Activated naive CD8-positive, alpha-beta T cell treated with anti-CD3 and anti-CD28 coated beads, Interleukin-2, amount 50 U/mL, for 24 hours (primary cell): ENCODE measurements at regions not wholly inside any gene's neighbourhood (a gene's known extent, or its start where the extent isn't known, plus 50 kb on each side); places are given as distances from the start of the nearest gene placed in this dataset.

Source experiments
- ATAC-seq: fragments of 150-1000 bp; cut with Tn5 transposase; one replicate; pipeline ENCODE4 v1.10.0; 2021
- DNase-seq: peaks from one replicate; pipeline ENCODE4 v3.0.0; 2021
- H3K27ac Mint-ChIP-seq: one replicate; pipeline ENCODE4 v1.8.0; 2021; ENCODE audit warnings: mild to moderate bottlenecking, mixed read lengths
- H3K27me3 Mint-ChIP-seq: one replicate; pipeline ENCODE4 v1.8.0; 2021; ENCODE audit warnings: mixed read lengths
- H3K36me3 Mint-ChIP-seq: one replicate; pipeline ENCODE4 v1.8.0; 2021; ENCODE audit warnings: low read depth, mixed read lengths
- H3K4me1 Mint-ChIP-seq: one replicate; pipeline ENCODE4 v1.8.0; 2021; ENCODE audit warnings: mixed read lengths
- H3K4me3 Mint-ChIP-seq: one replicate; pipeline ENCODE4 v1.8.0; 2021; ENCODE audit warnings: mild to moderate bottlenecking, moderate library complexity, mixed read lengths
- H3K9me3 Mint-ChIP-seq: one replicate; pipeline ENCODE4 v1.8.0; 2021; ENCODE audit warnings: mixed read lengths

DNA sequence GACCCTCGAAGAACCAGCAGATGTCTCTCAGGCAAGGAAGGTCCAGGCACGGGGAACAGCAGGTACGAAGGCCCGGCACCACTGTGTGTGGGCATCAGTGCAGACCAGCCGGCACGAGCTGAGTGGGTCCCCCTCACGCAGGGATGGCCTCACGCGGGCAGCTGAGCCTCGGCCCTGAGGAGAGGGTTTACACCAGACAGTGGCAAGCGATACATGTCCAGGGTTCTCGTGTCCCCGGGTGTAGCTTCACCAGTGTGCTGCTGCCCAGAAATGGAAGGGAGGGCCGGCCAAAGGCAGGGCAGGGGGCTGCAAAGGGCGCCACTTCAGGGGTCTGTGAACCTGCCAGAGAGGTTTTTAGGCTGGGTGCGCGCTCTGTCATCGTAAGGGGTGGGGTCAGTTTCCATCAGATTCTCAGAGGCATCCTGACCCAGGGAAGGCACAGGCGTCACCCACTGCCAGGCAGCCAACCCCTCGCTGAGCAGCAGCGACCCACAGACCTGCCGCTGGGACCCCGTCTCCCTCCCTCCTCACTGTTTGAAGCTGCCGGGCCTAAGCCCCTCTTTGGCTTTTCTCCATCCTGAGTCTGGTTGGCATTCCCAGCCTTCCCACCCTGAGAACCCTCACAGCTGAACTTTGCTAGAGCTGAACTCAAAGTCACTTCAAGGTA is 107.0 kb downstream of the CPZ start:
- H3K4me3 Mint-ChIP-seq, result no peak overlapping the region
- ATAC-seq (no peak), DNase-seq (no peak)
- no peaks in the 10 kb centered on the region for H3K9me3 Mint-ChIP-seq
- H3K27ac Mint-ChIP-seq, result no peak overlapping the region
- peaks cover 6% of the 10 kb centered on the region for H3K27me3 Mint-ChIP-seq
- no peaks in the 10 kb centered on the region for H3K4me1 Mint-ChIP-seq
- no peaks in the 10 kb centered on the region for H3K36me3 Mint-ChIP-seq

DNA sequence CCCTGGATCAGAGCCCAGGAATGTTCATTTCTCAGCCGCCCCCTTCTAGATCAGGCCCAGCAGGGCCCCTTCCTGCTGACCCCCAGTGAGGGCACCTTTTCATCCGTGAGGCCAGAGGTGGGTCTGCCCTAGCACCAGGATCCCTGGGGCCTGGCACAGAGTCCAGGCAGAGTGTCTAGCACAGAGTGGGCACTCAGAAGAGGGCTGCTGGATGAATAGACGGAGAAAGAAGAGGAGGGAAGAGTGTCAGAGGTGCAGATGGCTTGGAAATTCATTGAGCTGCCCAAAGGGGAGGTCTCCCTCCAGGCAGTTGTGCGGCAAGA is 106.5 kb downstream of the CPZ start:
- DNase-seq (no peak), ATAC-seq (no peak)
- Mint-ChIP-seq H3K27ac (no peak overlapping the region), H3K27me3 (peaks cover 3% of the 10 kb centered on the region), H3K36me3 (no peaks in the 10 kb centered on the region), H3K4me3 (no peak overlapping the region), H3K9me3 (no peaks in the 10 kb centered on the region), H3K4me1 (no peaks in the 10 kb centered on the region)

DNA sequence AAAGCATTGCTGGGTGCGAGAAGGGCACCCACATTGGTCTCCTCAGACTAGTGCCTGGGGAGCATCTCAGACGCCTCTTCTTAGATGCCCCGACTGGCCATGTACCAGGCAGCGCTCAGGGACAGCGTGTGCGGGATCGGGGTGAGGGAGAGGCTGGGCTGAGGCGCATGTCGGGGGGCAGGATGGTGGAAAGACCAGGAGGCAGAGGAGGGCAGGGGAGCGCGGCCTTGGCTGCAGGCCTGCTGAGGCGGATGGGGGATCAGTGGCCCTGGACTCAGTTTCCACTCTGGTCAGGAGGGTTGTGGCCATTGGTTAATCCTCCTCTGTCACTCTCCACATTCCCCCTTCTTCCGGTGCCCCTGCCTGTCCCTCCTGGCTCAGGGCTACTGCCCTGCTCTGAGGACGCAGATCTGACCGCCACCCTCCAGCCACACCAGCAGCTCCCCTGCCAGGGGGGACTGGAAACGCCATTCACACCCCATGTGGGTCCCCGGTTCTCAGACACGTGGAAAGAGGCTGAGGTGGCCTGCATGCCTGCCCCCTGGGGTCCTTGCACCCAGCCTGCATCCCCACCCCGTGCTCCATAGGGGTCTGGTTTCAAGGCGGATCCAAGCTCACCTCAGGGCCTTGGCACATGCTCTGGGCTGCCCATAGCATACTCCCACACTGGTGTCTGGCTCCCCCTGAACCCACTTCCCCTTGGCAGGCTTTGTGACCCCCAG is 105.9 kb downstream of the CPZ start:
- no peak overlapping the region for H3K27ac Mint-ChIP-seq
- DNase-seq, result no peak
- no peaks in the 10 kb centered on the region for H3K36me3 Mint-ChIP-seq
- H3K4me3 Mint-ChIP-seq, result no peak overlapping the region
- no peaks in the 10 kb centered on the region for H3K9me3 Mint-ChIP-seq
- no peak for ATAC-seq
- peaks cover 3% of the 10 kb centered on the region for H3K27me3 Mint-ChIP-seq
- no peaks in the 10 kb centered on the region for H3K4me1 Mint-ChIP-seq

DNA sequence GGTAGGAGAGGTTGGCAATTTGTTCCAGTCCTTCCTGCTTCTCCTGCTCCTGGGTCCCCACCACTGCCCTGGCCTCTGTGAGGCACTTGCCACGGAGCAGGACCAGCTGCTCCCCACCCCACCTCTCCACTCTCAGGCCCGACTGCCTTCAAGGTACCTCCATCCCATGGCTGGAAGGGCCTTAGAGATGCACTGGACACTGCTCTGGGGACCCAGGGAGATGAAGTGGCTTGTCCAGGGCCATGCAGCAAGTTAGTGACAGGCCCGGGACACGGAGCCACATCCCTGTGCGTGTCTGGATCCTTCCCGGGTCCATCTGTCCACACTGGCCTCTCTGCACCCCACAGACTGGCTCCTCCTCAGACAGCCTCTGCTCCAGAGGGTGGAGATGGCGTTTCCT is 105.3 kb downstream of the CPZ start:
- H3K36me3 Mint-ChIP-seq, result no peaks in the 10 kb centered on the region
- H3K27ac Mint-ChIP-seq, result no peak overlapping the region
- H3K4me3 Mint-ChIP-seq, result no peak overlapping the region
- no peak for ATAC-seq
- DNase-seq, result no peak
- peaks cover 3% of the 10 kb centered on the region for H3K27me3 Mint-ChIP-seq
- H3K4me1 Mint-ChIP-seq, result no peaks in the 10 kb centered on the region
- H3K9me3 Mint-ChIP-seq, result peaks cover 5% of the 10 kb centered on the region

DNA sequence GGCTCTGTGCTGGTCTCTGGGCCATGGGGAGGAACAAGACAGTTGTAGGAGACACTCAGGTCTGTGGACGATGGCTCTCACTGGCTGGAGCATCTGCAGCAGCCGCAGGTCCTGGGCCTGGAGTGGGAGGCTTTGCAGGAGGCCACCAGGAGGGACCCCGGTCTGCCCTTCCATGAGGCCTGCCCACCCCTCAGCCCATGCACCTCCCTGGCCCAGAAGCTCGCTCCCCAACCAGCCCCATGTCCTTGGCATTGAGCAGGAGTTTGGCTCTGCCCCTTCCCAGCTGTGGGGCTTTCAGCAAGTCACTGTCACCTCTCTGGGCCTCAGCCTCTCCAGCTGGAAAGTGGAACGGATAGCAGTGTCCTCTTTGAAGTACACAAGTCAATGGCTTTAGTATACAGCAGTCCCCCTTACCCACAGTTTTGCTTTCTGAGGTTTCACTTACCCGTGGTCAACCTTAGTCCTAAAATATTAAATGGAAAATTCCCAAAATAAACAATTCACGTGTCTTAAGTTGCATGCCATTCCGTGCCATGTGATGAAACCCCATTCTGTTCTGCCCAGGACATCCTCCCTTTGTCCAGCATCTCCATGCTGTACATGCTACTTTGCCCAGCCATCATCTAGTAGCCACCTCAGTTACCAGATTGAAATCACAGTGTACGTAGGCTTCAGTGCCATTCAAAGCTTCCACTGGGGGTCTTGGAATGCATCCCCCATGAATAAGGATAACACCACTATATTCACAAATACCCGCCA is 104.0 kb downstream of the CPZ start:
- no peak overlapping the region for H3K27ac Mint-ChIP-seq
- no peak for DNase-seq
- H3K9me3 Mint-ChIP-seq, result peaks cover 8% of the 10 kb centered on the region
- no peak for ATAC-seq
- H3K36me3 Mint-ChIP-seq, result no peaks in the 10 kb centered on the region
- H3K4me3 Mint-ChIP-seq, result no peak overlapping the region
- H3K4me1 Mint-ChIP-seq, result no peaks in the 10 kb centered on the region
- H3K27me3 Mint-ChIP-seq, result peaks cover 3% of the 10 kb centered on the region

DNA sequence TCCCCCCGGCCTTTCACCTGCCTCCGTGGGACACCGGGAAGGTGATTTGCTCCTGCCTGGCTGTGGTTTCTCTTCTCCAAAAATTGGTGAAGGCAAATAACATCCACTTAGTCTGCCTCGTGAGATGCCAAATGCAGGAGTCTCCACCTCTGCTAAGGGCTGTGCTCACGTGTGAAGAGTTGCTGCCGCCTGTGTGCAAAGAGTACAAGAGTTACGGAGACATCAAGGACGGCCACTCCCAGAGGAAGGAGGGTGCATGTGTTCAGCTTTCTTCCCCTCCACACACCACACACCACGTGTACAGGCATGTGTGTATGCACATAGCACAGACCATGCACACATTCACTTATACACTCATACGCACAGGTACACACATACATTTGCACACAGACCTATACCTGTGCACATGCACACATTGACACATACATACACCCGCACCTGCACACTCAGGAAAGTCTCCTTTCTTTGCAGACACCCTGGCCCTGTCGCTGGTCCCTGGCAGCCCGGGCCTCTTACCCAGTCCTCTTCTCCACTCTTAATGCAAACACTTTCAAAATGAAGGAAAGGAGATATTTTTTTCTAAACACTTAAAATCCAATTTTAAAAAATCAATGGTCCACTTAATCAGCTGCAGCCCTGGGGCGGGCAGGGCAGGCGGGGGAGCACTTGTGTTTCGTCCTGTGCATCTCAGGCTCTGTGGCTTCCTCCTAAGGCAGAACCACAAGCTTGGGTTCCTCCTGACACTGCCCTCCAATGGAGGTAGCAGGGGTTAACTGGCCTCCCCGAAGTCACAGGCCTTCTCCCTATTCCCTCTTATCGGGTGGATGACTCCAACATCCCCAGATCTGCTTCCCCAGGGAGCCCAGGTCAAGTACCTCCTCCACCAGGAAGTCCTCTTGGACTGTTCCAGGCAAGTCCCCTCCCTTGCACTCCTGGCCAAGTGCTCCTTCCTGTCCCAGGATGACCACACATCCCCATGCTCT is 103.0 kb downstream of the CPZ start:
- Mint-ChIP-seq H3K9me3 (peaks cover 8% of the 10 kb centered on the region), H3K4me3 (no peak overlapping the region), H3K36me3 (no peaks in the 10 kb centered on the region), H3K4me1 (no peaks in the 10 kb centered on the region), H3K27me3 (peaks cover 3% of the 10 kb centered on the region), H3K27ac (no peak overlapping the region)
- no peak for DNase-seq
- ATAC-seq, result no peak

DNA sequence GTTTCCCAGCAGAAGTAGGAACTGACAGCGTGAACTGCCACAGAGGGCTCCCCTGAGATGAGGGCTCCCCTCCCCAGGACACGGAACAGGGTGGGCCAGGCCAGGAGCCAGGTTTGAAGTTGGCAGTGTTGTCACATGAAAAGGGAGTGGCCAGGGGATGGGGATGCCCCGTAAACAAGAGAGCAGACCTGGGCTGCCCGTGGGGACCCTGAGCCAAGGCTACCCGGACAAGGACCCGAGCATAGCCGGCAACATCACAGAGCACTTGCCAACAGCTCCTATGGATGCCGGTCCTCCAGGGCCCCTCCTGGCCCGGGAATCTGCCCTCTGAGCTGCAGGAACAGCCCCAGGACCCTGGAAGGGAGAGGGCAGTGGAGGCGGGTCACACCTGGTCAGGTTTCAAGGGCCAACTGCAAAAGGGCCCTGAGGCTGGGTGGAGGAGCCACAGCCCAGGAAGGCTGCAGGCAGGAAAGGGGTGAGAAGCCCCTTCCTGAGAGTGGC is 102.1 kb downstream of the CPZ start:
- H3K36me3 Mint-ChIP-seq, result no peaks in the 10 kb centered on the region
- no peak for ATAC-seq
- peaks cover 4% of the 10 kb centered on the region for H3K27me3 Mint-ChIP-seq
- H3K4me1 Mint-ChIP-seq, result no peaks in the 10 kb centered on the region
- H3K4me3 Mint-ChIP-seq, result no peak overlapping the region
- no peak overlapping the region for H3K27ac Mint-ChIP-seq
- H3K9me3 Mint-ChIP-seq, result peaks cover 8% of the 10 kb centered on the region
- DNase-seq, result no peak

DNA sequence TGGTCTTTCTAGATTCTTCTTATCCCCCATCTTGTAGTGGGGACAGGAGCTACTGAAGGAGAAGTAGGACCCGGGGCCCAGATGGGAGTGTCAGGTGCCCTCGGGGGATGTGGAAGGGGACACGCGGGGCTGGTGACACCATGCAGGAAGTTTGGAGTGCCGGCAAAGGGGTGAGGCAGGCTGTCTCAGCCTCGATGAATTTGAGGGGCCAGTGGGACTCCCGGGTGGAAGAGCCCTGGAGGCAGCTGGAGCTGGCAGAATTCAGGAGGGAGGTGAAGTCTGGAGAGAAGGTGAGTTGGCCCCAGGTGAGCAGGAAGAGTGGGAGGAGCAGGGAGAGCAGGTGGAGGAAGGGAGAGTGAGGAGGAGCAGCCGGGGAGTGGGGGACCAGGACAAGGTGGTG is 101.7 kb downstream of the CPZ start:
- Mint-ChIP-seq H3K9me3 (peaks cover 8% of the 10 kb centered on the region), H3K27ac (no peak overlapping the region), H3K4me1 (no peaks in the 10 kb centered on the region), H3K4me3 (no peak overlapping the region), H3K27me3 (peaks cover 4% of the 10 kb centered on the region), H3K36me3 (no peaks in the 10 kb centered on the region)
- DNase-seq (no peak), ATAC-seq (no peak)

DNA sequence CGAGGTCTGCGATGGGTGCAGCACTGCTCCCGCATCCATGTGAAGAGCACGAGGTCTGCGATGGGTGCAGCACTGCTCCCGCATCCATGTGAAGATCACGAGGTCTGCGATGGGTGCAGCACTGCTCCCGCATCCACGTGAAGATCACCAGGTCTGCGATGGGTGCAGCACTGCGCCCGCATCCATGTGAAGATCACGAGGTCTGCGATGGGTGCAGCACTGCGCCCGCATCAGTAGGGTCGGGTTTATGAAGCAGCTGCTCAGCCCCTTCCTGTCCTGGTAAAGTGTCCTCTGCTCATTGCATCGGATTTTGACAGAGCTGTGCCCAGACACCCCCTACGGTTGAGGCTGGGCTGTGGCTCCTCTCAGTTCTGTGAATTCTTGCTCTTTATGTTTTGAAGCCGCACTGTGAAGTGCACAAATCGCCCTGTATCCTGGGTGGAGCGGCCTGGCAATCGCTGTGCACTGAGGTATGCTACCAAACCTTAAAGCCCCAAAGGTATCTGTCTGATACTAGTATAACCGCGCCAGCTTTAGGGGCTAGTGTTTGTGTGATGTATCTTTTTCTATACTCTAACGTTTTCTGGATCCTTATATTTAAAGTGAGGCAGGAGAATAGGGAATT is 98.7 kb downstream of the CPZ start:
- Mint-ChIP-seq H3K36me3 (no peaks in the 10 kb centered on the region), H3K27me3 (peaks cover 2% of the 10 kb centered on the region), H3K9me3 (peaks cover 11% of the 10 kb centered on the region), H3K27ac (no peak overlapping the region), H3K4me1 (no peaks in the 10 kb centered on the region), H3K4me3 (no peak overlapping the region)
- ATAC-seq (no peak), DNase-seq (no peak)

DNA sequence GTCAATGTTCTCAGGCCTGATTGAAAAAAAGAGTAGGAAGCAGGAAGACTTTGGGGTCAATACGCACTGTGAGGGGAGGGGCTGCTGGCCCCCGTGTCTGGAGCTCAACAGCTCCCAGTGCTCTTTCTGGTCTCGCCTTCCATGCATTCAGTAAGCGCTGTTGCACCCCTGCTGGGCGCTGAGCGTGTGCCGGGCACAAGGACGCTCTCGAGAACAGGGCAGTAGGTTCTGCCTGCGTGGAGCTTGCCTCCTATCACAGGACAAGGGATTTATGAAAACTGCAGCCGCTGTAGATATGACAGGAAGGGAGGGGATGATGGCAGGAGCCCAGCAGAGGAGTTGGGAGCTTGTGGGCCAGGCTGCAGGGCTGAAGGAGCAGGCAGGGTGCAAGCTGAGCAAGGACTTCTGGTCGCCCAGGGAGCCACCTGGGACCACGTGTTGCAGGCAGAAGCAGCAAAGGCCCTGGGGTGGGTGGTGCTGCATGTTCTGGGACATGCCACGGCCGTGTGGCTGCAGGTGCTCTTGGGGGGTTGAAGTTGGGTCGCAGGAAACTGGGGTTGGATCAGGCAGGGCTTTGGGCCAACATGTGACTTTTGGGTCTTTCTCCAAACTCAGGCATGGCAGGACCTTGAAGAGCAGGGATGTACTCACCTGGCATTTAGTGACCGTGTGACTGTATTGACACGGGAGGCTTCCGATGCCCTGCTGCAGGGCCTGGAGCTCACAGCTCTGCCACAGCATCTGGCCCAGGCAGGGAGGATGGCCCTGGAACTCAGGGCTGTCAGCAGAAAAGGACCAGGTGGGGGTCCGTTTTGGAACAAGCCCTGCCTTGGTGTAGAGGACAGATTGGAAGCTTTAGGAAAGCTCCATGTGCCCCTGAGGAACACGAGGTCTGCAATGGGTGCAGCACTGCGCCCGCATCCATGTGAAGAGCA is 97.9 kb downstream of the CPZ start:
- no peak for DNase-seq
- H3K9me3 Mint-ChIP-seq, result peaks cover 11% of the 10 kb centered on the region
- H3K27ac Mint-ChIP-seq, result no peak overlapping the region
- peaks cover 3% of the 10 kb centered on the region for H3K27me3 Mint-ChIP-seq
- no peaks in the 10 kb centered on the region for H3K4me1 Mint-ChIP-seq
- no peaks in the 10 kb centered on the region for H3K36me3 Mint-ChIP-seq
- ATAC-seq, result no peak
- no peak overlapping the region for H3K4me3 Mint-ChIP-seq

DNA sequence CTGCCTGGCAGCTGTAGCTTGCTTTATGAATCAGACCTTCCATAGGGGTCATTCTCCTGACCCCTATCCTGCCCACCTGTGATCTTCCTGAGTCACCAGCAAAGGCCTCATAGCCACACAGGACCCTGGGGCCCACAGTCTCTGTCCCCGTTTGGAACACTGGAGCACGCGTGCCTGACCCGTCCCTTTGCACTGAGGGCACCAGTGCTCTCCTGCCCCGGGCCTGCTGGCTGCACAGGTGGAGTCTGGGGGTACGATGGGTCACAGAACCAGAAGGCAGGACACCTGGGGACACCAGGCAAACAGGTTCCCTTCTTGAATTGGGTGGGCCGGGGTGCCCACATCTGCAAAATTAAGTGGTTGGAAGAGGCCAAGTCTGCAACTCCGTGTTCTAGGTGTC is 97.2 kb downstream of the CPZ start:
- ATAC-seq, result no peak
- H3K9me3 Mint-ChIP-seq, result peaks cover 11% of the 10 kb centered on the region
- H3K27ac Mint-ChIP-seq, result no peak overlapping the region
- H3K27me3 Mint-ChIP-seq, result peaks cover 3% of the 10 kb centered on the region
- H3K36me3 Mint-ChIP-seq, result no peaks in the 10 kb centered on the region
- H3K4me3 Mint-ChIP-seq, result no peak overlapping the region
- DNase-seq, result no peak
- no peaks in the 10 kb centered on the region for H3K4me1 Mint-ChIP-seq

DNA sequence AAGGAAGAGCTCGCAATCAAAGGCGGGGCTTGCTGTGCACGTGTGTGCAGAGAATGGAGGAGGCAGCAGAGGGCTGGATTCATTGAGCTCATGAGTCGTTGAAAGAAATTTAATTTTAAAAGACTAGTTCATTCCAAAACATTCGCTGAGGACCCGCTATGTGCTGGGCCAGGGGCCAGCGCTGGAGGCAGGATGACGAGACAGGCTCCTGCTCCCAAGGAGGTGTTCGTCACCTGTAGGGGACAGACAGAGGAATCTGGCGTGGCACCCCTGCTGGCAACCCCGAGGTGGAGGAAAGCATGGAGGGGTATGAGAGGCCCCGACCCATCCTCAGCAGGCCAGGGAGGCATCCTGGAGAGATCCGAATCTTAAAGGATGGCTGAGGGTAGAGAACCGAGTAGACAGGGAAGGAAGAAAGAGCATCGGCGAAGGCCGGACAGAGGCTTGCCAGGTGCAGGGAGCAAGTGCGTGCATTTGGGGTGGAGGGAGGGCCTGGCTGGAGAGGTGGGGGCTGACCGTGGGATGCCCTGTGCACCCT is 96.4 kb downstream of the CPZ start:
- H3K27me3 Mint-ChIP-seq, result peaks cover 3% of the 10 kb centered on the region
- H3K36me3 Mint-ChIP-seq, result no peaks in the 10 kb centered on the region
- no peaks in the 10 kb centered on the region for H3K4me1 Mint-ChIP-seq
- H3K9me3 Mint-ChIP-seq, result peaks cover 11% of the 10 kb centered on the region
- DNase-seq, result no peak
- H3K27ac Mint-ChIP-seq, result no peak overlapping the region
- ATAC-seq, result no peak
- H3K4me3 Mint-ChIP-seq, result no peak overlapping the region
